IPS-NIHi7 (cell line): ENCODE measurements at regions not wholly inside any gene's neighbourhood (a gene's known extent, or its start where the extent isn't known, plus 50 kb on each side); places are given as distances from the start of the nearest gene placed in this dataset.
"Not testable (repeated sequence)": the region's sequence is repeated elsewhere in the genome, so short reads cannot be mapped to it uniquely, and the experiment has no call there.

Experiments used
- DNase-seq: peaks from one replicate; pipeline ENCODE4 v3.0.0; 2012; ENCODE audit warnings: mixed read lengths; ENCODE audit errors: extremely low spot score

- DNase-seq: no peak
Observed at GRCh38 chr2:47728551-47728950, 54.4 kb upstream of the MSH6 start.

DNA sequence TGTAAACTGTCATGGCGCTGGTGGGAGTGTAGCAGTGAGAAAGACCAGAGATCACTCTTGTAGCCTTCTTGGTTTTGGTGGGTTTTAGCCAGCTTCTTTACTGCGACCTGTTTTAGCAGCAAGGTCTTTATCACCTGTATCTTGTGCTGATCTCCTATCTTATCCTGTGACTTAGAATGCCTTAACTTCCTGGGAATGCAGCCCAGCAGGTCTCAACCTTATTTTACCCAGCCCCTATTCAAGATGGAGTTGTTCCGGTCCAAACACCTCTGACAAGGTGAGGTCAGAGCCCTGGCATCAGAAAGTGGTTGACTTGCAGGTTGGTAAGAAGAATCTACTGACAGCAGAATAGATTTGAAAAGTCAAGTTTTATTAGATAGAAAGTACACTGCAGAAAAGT, 55.0 kb upstream of the MSH6 start:
- DNase-seq: no peak

GRCh38 chr2:47726978-47727377, 56.0 kb upstream of the MSH6 start:
- not testable (repeated sequence) for DNase-seq

DNA sequence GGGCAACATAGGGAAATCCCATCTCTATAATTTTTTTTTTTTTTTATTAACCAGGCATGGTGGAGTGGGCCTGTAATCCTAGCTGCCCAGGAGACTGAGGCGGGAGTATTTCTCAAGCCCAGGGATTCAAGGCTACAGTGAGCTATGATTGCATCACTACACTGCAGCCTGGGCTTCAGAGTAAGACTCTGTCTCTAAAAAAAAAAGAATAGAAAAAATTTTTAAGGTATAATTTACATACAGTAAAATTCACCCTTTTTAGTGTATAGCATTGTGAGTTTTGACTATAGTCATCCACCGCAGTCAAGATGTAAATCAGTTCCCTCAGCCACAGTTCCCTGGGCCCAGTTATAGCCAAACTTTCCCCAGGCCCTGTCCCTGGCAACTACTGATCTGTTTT, 57.1 kb upstream of the MSH6 start:
- no peak for DNase-seq

GRCh38 chr2:47724221-47724981, 58.5 kb upstream of the MSH6 start:
- no peak for DNase-seq

- no peak for DNase-seq
Observed at GRCh38 chr2:47721296-47721695, 61.6 kb upstream of the MSH6 start.

- no peak for DNase-seq
Observed at GRCh38 chr2:47720559-47720958, 62.4 kb upstream of the MSH6 start.

GRCh38 chr2:47720036-47720435, 62.9 kb upstream of the MSH6 start:
- DNase-seq: no peak

DNA sequence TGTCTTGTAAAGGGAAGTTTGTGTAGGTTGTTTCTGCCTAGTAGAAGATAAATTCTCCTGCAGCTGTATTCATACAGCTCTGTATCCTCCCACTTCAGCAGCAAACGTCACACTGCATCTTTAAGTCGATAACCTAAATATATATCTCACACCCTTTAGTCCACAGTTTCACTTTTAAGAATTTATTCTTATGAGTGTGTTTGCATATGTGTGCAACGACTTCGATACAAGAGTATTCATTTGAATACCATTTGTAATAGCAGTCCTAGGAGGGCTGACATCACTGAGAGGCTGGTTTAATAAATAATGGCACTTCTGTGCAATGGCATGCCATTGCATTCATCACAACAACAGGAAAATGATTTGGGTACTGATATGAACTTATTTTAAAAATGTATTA, 63.8 kb upstream of the MSH6 start:
- DNase-seq: no peak

DNA sequence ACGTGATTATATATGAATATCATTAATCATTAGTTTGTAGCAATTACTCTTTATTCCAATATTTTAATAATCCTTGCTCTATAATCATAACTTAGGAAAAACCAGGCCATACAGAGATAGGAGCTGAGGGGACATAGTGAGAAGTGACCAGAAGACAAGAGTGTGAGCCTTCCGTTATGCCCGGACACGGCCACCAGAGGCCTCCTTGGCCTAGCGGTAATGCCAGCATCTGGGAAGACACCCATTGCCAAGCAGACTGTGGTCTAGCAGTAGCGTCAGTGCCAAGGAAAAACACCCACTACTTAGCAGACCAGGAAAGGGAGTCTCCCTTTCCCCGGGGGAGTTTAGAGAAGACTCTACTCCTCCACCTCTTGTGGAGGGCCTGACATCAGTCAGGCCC, 66.6 kb upstream of the MSH6 start:
- DNase-seq: not testable (repeated sequence)

GRCh38 chr2:47715552-47715951, 67.4 kb upstream of the MSH6 start:
- DNase-seq: no peak

GRCh38 chr2:47708801-47709499, 74.0 kb upstream of the MSH6 start:
- no peak for DNase-seq

DNA sequence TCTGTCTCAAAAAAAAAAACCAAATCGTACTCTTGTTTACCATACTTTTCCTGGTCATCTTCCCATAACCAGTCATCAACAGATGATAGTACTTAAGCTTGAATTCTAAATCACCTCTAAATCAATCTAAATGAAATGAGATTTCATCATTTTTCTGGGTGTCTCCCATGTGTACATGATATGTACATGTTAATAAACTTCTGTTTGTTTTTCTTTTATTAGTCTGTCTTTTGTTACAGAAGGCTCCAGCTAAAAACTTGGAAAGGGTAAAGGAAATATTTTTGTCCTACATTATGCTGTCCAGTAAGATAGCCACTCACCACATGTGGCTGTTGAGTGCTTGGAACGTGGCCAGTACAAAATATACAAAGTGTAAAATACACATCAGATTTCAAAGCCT, 78.7 kb upstream of the MSH6 start:
- DNase-seq: no peak

- DNase-seq: no peak
Observed at GRCh38 chr2:47699533-47700215, 83.3 kb upstream of the MSH6 start.

- not testable (repeated sequence) for DNase-seq
Observed at GRCh38 chr2:47698436-47698972, 84.4 kb upstream of the MSH6 start.

DNA sequence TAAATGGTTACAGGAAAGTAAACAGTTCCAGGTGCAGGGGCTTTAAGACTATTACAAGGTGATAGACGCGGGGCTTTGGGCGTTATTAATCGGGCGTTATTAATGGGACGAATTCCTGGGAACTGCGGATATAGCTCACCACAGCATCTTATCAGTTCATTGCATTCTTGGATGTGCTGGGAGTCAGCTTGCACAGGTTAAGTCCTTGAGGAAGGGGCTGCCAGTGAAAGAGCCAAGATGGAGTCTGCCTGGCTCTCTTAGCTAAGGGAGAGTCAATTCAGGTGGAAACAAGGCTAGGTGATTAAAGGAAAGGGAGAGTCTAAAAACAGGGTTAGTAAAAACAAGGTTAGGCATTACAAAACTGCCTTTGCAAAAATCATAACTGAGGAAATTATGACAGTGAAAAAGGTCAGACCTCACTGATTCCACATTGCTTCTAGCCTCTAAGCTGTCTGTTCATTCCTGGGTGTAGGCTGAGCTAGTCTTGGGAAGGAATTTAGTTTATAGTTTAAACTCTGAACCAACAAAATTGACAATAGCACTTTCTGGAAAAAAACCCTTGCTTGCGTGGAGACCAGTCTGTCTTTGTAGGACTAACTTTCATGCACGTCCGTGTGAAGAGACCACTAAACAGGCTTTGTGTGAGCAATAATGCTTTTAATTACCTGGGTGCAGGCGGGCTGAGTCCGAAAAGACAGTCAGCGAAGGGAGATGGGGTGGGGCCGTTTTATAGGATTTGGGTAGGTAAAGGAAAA, 85.1 kb upstream of the MSH6 start:
- DNase-seq: not testable (repeated sequence)

DNA sequence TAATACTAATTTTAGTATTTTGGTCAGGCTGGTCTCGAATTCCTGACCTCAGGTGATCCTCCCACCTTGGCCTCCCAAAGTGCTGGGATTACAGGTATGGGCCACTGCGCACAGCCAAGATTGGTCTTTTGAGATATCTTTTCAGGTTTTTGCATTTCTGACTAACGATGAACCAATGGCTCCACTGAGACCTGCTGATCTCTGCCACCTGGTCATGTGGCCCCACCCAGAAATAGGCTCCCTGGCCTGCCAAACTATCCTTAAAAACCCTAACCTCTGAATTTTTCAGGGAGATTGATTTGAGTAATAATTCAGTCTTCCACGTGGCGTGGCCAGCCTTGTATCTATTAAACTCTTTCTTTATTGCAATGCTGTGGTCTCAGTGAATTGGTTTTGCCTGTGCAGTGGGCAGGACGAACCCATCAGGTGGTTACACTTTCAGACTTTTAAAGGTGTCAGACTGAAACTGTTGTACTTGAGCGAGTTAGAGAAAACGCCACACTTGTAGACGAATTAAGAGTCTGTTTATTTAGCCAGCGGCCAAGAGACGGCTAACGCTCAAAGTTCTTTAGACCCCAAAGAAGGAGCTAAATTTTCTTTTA, 85.8 kb upstream of the MSH6 start:
- no peak for DNase-seq

DNA sequence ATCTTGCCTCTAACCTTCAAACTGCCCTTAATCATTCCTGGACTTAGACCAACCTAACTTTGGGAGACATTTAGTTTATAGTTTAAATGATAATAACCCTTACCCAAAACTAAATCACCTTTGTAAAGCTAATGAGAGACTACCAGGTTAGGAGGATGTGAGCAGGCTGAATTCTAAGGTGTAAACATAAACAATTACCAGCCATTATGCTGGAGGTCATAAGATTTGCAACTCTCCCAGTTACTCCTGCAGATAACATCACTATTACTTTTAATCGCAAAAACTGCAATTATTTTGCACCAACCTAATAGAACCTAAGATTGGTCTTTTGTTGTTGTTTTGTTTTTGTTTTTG, 86.5 kb upstream of the MSH6 start:
- no peak for DNase-seq

DNA sequence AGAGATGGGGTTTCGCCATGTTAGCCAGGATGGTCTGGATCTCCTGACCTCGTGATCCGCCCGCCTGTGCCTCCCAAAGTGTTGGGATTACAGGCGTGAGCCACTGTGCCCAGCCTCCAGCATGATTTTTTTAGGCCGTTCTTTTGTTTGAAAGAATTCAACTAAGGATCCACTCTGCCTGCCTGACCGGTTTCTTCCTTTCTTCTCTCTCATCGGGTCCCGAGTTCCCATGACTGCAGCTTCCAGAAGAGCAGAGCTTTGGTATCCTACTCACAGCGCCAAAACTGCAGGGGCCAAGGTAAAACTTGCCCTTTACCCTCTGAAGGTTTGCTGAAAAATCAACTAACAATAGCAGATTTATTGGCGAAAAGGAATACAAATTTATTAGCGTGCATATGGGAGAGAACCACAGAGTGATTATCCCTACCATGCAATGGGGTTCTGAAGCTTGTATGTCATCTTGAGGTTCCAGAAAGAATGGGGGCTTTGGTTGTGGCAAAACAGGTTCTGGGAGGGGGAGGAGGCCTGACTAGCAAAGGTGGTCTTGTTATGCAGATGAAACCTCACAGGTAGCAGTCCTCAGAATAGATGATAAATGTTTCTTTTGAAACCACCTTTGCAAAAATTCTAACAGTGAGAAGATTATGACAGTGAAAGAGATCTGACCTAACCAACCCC, 87.0 kb upstream of the MSH6 start:
- DNase-seq: no peak

- DNase-seq: not testable (repeated sequence)
Observed at GRCh38 chr2:47694451-47694850, 88.5 kb upstream of the MSH6 start.
